Ammon's horn (tissue), 1 donor: ENCODE measurements at regions not wholly inside any gene's neighbourhood (a gene's known extent, or its start where the extent isn't known, plus 50 kb on each side); places are given as distances from the start of the nearest gene placed in this dataset.
A peak's percentile ranks its signal among the peaks of the same experiment; 100 is the strongest.
"Not testable (repeated sequence)": the region's sequence is repeated elsewhere in the genome, so short reads cannot be mapped to it uniquely, and the experiment has no call there.

Experiments used
- DNase-seq: peaks from one replicate; pipeline ENCODE4 v3.0.0-alpha.2; 2016; ENCODE audit warnings: low spot score

- not testable (repeated sequence) for DNase-seq
Observed at GRCh38 chr11:67804435-67805252, 130.2 kb upstream of the ALDH3B2 start.

GRCh38 chr11:67803519-67803918, 129.1 kb upstream of the ALDH3B2 start:
- not testable (repeated sequence) for DNase-seq

- not testable (repeated sequence) for DNase-seq
Observed at GRCh38 chr11:67803055-67803454, 128.6 kb upstream of the ALDH3B2 start.

- not testable (repeated sequence) for DNase-seq
Observed at GRCh38 chr11:67802623-67803022, 128.2 kb upstream of the ALDH3B2 start.

GRCh38 chr11:67801397-67801796, 127.0 kb upstream of the ALDH3B2 start:
- not testable (repeated sequence) for DNase-seq

GRCh38 chr11:67800591-67800990, 126.2 kb upstream of the ALDH3B2 start:
- DNase-seq, result not testable (repeated sequence)

GRCh38 chr11:67799808-67800207, 125.4 kb upstream of the ALDH3B2 start:
- not testable (repeated sequence) for DNase-seq

GRCh38 chr11:67797726-67798521, 123.5 kb upstream of the ALDH3B2 start:
- not testable (repeated sequence) for DNase-seq

GRCh38 chr11:67795746-67796145, 121.3 kb upstream of the ALDH3B2 start:
- no peak for DNase-seq

- not testable (repeated sequence) for DNase-seq
Observed at GRCh38 chr11:67793750-67794149, 119.3 kb upstream of the ALDH3B2 start.

GRCh38 chr11:67792273-67792990, 118.0 kb upstream of the ALDH3B2 start:
- peak; percentile 16 for DNase-seq

GRCh38 chr11:67791598-67792170, 117.3 kb upstream of the ALDH3B2 start:
- DNase-seq, result not testable (repeated sequence)

- DNase-seq, result not testable (repeated sequence)
Observed at GRCh38 chr11:67788341-67788695, 113.9 kb upstream of the ALDH3B2 start.

GRCh38 chr11:67787681-67788340, 113.4 kb upstream of the ALDH3B2 start:
- DNase-seq, result not testable (repeated sequence)

GRCh38 chr11:67781967-67782366, 107.5 kb upstream of the ALDH3B2 start:
- DNase-seq, result not testable (repeated sequence)

- not testable (repeated sequence) for DNase-seq
Observed at GRCh38 chr11:67781506-67781905, 107.1 kb upstream of the ALDH3B2 start.

GRCh38 chr11:67780056-67780455, 105.6 kb upstream of the ALDH3B2 start:
- DNase-seq, result no peak

- not testable (repeated sequence) for DNase-seq
Observed at GRCh38 chr11:67779189-67779875, 104.9 kb upstream of the ALDH3B2 start.

GRCh38 chr11:67776852-67777520, 102.6 kb upstream of the ALDH3B2 start:
- no peak for DNase-seq

GRCh38 chr11:67774175-67774574, 99.8 kb upstream of the ALDH3B2 start:
- DNase-seq, result not testable (repeated sequence)
